Progenitor cell of endocrine pancreas (in vitro differentiated cells): ENCODE measurements at regions not wholly inside any gene's neighbourhood (a gene's known extent, or its start where the extent isn't known, plus 50 kb on each side); places are given as distances from the start of the nearest gene placed in this dataset.

Source experiments
- DNase-seq: peaks from one replicate; pipeline ENCODE4 v3.0.0; 2021; ENCODE audit warnings: low spot score; ENCODE audit not compliant: unreplicated experiment
- H3K27ac Mint-ChIP-seq: 2 replicates; pipeline ENCODE4 v1.8.0; 2021; ENCODE audit warnings: mild to moderate bottlenecking, moderate library complexity, mixed read lengths
- H3K27me3 Mint-ChIP-seq: 2 replicates; pipeline ENCODE4 v1.8.0; 2021; ENCODE audit warnings: mixed read lengths
- H3K36me3 Mint-ChIP-seq: 2 replicates; pipeline ENCODE4 v1.8.0; 2022; ENCODE audit warnings: mixed read lengths; ENCODE audit not compliant: insufficient read depth
- H3K4me1 Mint-ChIP-seq: 2 replicates; pipeline ENCODE4 v1.8.0; 2021; ENCODE audit warnings: low read depth, mixed read lengths
- H3K4me3 Mint-ChIP-seq: 2 replicates; pipeline ENCODE4 v1.8.0; 2021; ENCODE audit warnings: low read depth, mild to moderate bottlenecking, moderate library complexity, mixed read lengths
- H3K9me3 Mint-ChIP-seq: 2 replicates; pipeline ENCODE4 v1.8.0; 2021; ENCODE audit warnings: low read depth, mixed read lengths
- CTCF ChIP-seq: fragments of 200-600 bp; sonication (generic); IDR thresholded peaks from one replicate; pipeline ENCODE4 v1.5.0; 2021; ENCODE audit warnings: antibody characterized with exemption, mild to moderate bottlenecking; ENCODE audit not compliant: unreplicated experiment

GRCh38 chr2:5888126-5888525 lies 195.9 kb downstream of the SOX11 start:
- Mint-ChIP-seq H3K4me1 (peaks cover 37% of the 10 kb centered on the region), H3K36me3 (no peaks in the 10 kb centered on the region)
- no peak for TF ChIP-seq CTCF

GRCh38 chr2:5889519-5889918 lies 197.3 kb downstream of the SOX11 start:
- no peak for DNase-seq
- H3K9me3 Mint-ChIP-seq: no peaks in the 10 kb centered on the region
- no peaks in the 10 kb centered on the region for H3K36me3 Mint-ChIP-seq
- TF ChIP-seq CTCF: no peak
- H3K27me3 Mint-ChIP-seq: no peaks in the 10 kb centered on the region
- no peak overlapping the region for H3K27ac Mint-ChIP-seq
- no peak overlapping the region for H3K4me3 Mint-ChIP-seq
- H3K4me1 Mint-ChIP-seq: peaks cover 41% of the 10 kb centered on the region

More at GRCh38 chr2:5888126-5888525, 195.9 kb downstream of the SOX11 start:
- no peak overlapping the region for H3K4me3 Mint-ChIP-seq
- peaks cover 5% of the 10 kb centered on the region for H3K9me3 Mint-ChIP-seq
- no peak overlapping the region for H3K27ac Mint-ChIP-seq
- no peaks in the 10 kb centered on the region for H3K27me3 Mint-ChIP-seq
- DNase-seq: no peak

- Mint-ChIP-seq H3K9me3 (no peaks in the 10 kb centered on the region), H3K27ac (no peak overlapping the region), H3K36me3 (no peaks in the 10 kb centered on the region), H3K4me3 (no peak overlapping the region), H3K4me1 (peaks cover 12% of the 10 kb centered on the region), H3K27me3 (no peaks in the 10 kb centered on the region)
- no peak for DNase-seq
- TF ChIP-seq CTCF: no peak
These were observed 202.2 kb downstream of the SOX11 start for GRCh38 chr2:5894355-5894754.

GRCh38 chr2:5895284-5895683 lies 203.1 kb downstream of the SOX11 start:
- H3K4me1 Mint-ChIP-seq: peaks cover 9% of the 10 kb centered on the region
- no peak overlapping the region for H3K27ac Mint-ChIP-seq
- no peaks in the 10 kb centered on the region for H3K36me3 Mint-ChIP-seq
- H3K9me3 Mint-ChIP-seq: peaks cover under 1% of the 10 kb centered on the region
- no peaks in the 10 kb centered on the region for H3K27me3 Mint-ChIP-seq
- no peak for TF ChIP-seq CTCF
- no peak overlapping the region for H3K4me3 Mint-ChIP-seq
- no peak for DNase-seq

- no peak for TF ChIP-seq CTCF
- no peak for DNase-seq
- H3K27me3 Mint-ChIP-seq: no peaks in the 10 kb centered on the region
- peaks cover 9% of the 10 kb centered on the region for H3K4me1 Mint-ChIP-seq
- no peak overlapping the region for H3K4me3 Mint-ChIP-seq
- no peak overlapping the region for H3K27ac Mint-ChIP-seq
- peaks cover 2% of the 10 kb centered on the region for H3K9me3 Mint-ChIP-seq
- H3K36me3 Mint-ChIP-seq: no peaks in the 10 kb centered on the region
These were observed 205.1 kb downstream of the SOX11 start for GRCh38 chr2:5897249-5897648.
